ENCODE measurements at regions not wholly inside any gene's neighbourhood (a gene's known extent, or its start where the extent isn't known, plus 50 kb on each side); places are given as distances from the start of the nearest gene placed in this dataset.

- H3K36me3 ChIP-seq (ENCODE audit: control insufficient read depth in 2 of 4, insufficient read depth in 4 of 4, low read length in 3 of 4) = no peaks in the 10 kb centered on the region
- no peak overlapping the region for H3K4ac ChIP-seq (replicated peaks; ENCODE audit: insufficient read length, low read depth, low read length)
- H3K18ac ChIP-seq (ENCODE audit: extremely low read depth, low read length) = no peak overlapping the region
- no peak overlapping the region for H4K8ac ChIP-seq (ENCODE audit: extremely low read depth, insufficient read depth, low read length)
- H3K14ac ChIP-seq (ENCODE audit: insufficient read length) = no peak overlapping the region
- H2BK20ac ChIP-seq (ENCODE audit: low read length) = no peak overlapping the region
- H2AFZ ChIP-seq (ENCODE audit: low read length) = no peak overlapping the region
- H3K27ac ChIP-seq (ENCODE audit: low read depth, low read length) = no peak overlapping the region
- no peaks in the 10 kb centered on the region for H3K79me1 ChIP-seq (ENCODE audit: low read depth, low read length)
- no peak overlapping the region for H2BK15ac ChIP-seq (ENCODE audit: low read length)
- H3K4me3 ChIP-seq (ENCODE audit: extremely low read depth in 1 of 4, insufficient read depth in 2 of 4, low read depth in 3 of 4, low read length in 4 of 4) = no peak overlapping the region
- no peak overlapping the region for H2BK5ac ChIP-seq (ENCODE audit: low read depth, low read length)
- TF ChIP-seq RXRA (IDR thresholded peaks at IDR 0.05; ENCODE audit: insufficient read depth, low read depth, low read length) = no peak
- TF ChIP-seq POU5F1 (IDR thresholded peaks at IDR 0.05; ENCODE audit: low read depth, low read length) = no peak
- TF ChIP-seq SP1 (IDR thresholded peaks at IDR 0.05; ENCODE audit: low read depth, low read length) = no peak
- TF ChIP-seq KDM5A (IDR thresholded peaks at IDR 0.05; ENCODE audit: low read length) = no peak
- TF ChIP-seq YY1 (IDR thresholded peaks at IDR 0.05; ENCODE audit: low read depth, low read length) = no peak
- TF ChIP-seq TAF7 (optimal IDR thresholded peaks at IDR 0.05; ENCODE audit: borderline replicate concordance, low read depth, low read length) = no peak
- no peak for TF ChIP-seq NANOG (IDR thresholded peaks at IDR 0.05; ENCODE audit: insufficient read depth, low read depth, low read length, poor library complexity, severe bottlenecking)
- TF ChIP-seq KDM4A (IDR thresholded peaks at IDR 0.05; ENCODE audit: low read depth, low read length, severe bottlenecking) = no peak
- TF ChIP-seq HDAC2 (IDR thresholded peaks at IDR 0.05; ENCODE audit: borderline replicate concordance in 1 of 2, low read depth in 2 of 2, low read length in 2 of 2) = no peak
- no peak overlapping the region for H2BK120ac ChIP-seq (replicated peaks; ENCODE audit: low read depth, low read length)
- no peak for DNase-seq (ENCODE audit: low read depth in 1 of 2, low spot score in 2 of 2)
- H3K4me1 ChIP-seq (replicated peaks in 1 of 4; ENCODE audit: control insufficient read depth in 3 of 4, insufficient read depth in 4 of 4, low read length in 3 of 4) = peaks cover 0 to 11% (median 5%) of the 10 kb centered on the region in 4 experiments; a peak in 4 of 7 replicates
- no peaks in the 10 kb centered on the region for H3K23me2 ChIP-seq (ENCODE audit: low read depth, low read length)
- ChIA-PET CTCF (ENCODE audit: partially characterized antibody) (interaction anchor here (0.7 to 5.1 kb wide), 4 partner anchors 9 to 902 kb away, joined by 4 to 26 read pairs (median 10); no protein-coding TSS in a partner anchor), POLR2A (ENCODE audit: partially characterized antibody) (interaction anchor here (1.1 kb wide), 1 partner anchor 9 kb away, joined by 3 read pairs; no protein-coding TSS in a partner anchor)
- H4K91ac ChIP-seq (replicated peaks; ENCODE audit: insufficient read length, low read length) = no peak overlapping the region
- H2AK5ac ChIP-seq (ENCODE audit: low read depth, low read length) = no peak overlapping the region
- H3K79me2 ChIP-seq (ENCODE audit: control insufficient read depth in 1 of 2, insufficient read depth in 2 of 2, low read length in 2 of 2) = no peaks in the 10 kb centered on the region
- no peaks in the 10 kb centered on the region for H3K9me3 ChIP-seq (ENCODE audit: insufficient read depth in 2 of 2, low read depth in 1 of 2, low read length in 1 of 2)
- no peak overlapping the region for H3K23ac ChIP-seq (ENCODE audit: insufficient read length)
- no peak for FAIRE-seq
- H4K5ac ChIP-seq (ENCODE audit: insufficient read length, low read depth, low read length) = no peak overlapping the region
- H3K4me2 ChIP-seq (ENCODE audit: insufficient read depth in 1 of 2, low read depth in 2 of 2, low read length in 2 of 2) = no peak overlapping the region
- H3K56ac ChIP-seq (replicated peaks; ENCODE audit: insufficient read length, low read depth, low read length) = no peak overlapping the region
- 94% methylated on average over 1 of the region's 1 CpG; no CpG with 5 or more reads in 1 of the 2 experiments for WGBS, 2 experiments (ENCODE audit: extremely low coverage in 1 of 2, insufficient coverage in 1 of 2, insufficient read length in 1 of 2, insufficient replicate concordance in 2 of 2, low coverage in 1 of 2, low lambda C conversion rate in 2 of 2, missing lambda C conversion rate in 1 of 2)
- H4K20me1 ChIP-seq (replicated peaks in 1 of 2; ENCODE audit: control insufficient read depth in 1 of 2, insufficient read depth in 2 of 2, low read length in 2 of 2) = no peaks in the 10 kb centered on the region
- H3K27me3 ChIP-seq (replicated peaks in 1 of 4; ENCODE audit: control insufficient read depth in 3 of 4, extremely low read depth in 1 of 4, insufficient read depth in 3 of 4, low read length in 3 of 4) = peaks cover 0 to 16% (median 8%) of the 10 kb centered on the region in 4 experiments; a peak in 5 of 7 replicates
- H2BK12ac ChIP-seq (ENCODE audit: low read depth, low read length) = no peak overlapping the region
- H3K9ac ChIP-seq (replicated peaks in 1 of 4; ENCODE audit: extremely low read depth in 1 of 4, low read depth in 3 of 4, low read length in 3 of 4) = no peak overlapping the region
These were observed 187.0 kb upstream of the GHITM start for GRCh38 chr10:83952314-83952713.
